IPS-20b (cell line): ENCODE measurements at regions not wholly inside any gene's neighbourhood (a gene's known extent, or its start where the extent isn't known, plus 50 kb on each side); places are given as distances from the start of the nearest gene placed in this dataset.
"Not testable (repeated sequence)": the region's sequence is repeated elsewhere in the genome, so short reads cannot be mapped to it uniquely, and the experiment has no call there.

ENCODE experiments used
- H3K27ac ChIP-seq: one replicate; pipeline ENCODE4 v1.5.1; 2013; ENCODE audit warnings: low read length
- H3K27me3 ChIP-seq: 2 replicates; pipeline ENCODE4 v1.6.1; 2013; ENCODE audit warnings: mild to moderate bottlenecking, low read length, inconsistent platforms; ENCODE audit not compliant: insufficient read depth
- H3K36me3 ChIP-seq: 2 replicates; pipeline ENCODE4 v1.6.1; 2013; ENCODE audit warnings: low read depth, mild to moderate bottlenecking, inconsistent platforms, low read length, moderate library complexity; ENCODE audit not compliant: insufficient read depth
- H3K4me1 ChIP-seq: 2 replicates; pipeline ENCODE4 v1.6.1; 2013; ENCODE audit warnings: mild to moderate bottlenecking, control low read depth, inconsistent platforms, low read length, moderate library complexity; ENCODE audit not compliant: insufficient read depth
- H3K4me3 ChIP-seq: 2 replicates; pipeline ENCODE4 v1.5.1; 2013; ENCODE audit warnings: mild to moderate bottlenecking, low read length, inconsistent platforms
- H3K9ac ChIP-seq: 2 replicates; pipeline ENCODE4 v1.6.1; 2013; ENCODE audit warnings: low read depth, mild to moderate bottlenecking, inconsistent platforms, low read length, moderate library complexity
- H3K9me3 ChIP-seq: 2 replicates; pipeline ENCODE4 v1.6.1; 2013; ENCODE audit warnings: mild to moderate bottlenecking, low read depth, low read length, inconsistent platforms; ENCODE audit not compliant: insufficient read depth

DNA sequence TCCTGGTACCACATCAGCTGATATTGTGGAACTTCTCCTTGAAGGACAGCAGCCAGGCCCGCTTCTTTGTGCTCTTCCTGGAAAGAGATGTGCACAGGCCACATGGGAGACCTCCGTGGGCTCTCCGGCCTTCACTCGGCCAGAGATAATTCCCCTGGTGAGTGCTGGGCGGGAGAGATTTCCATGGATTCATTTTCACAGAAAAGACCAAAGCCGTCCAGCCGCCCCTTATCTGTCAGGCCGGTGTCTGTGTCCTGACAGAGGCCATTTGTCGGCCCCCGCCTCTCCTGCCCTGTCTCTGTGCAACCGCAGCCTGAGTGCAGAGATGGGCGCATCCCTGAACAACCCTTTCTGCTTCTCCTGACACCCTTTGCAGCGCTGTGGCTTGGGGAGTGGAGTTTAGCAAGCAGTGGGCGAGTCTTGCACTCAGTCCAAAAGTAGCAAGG lies 197.9 kb downstream of the BANP start:
- H3K27ac ChIP-seq, H3K27me3 ChIP-seq, H3K4me1 ChIP-seq, H3K9me3 ChIP-seq, H3K9ac ChIP-seq, H3K36me3 ChIP-seq, H3K4me3 ChIP-seq: not testable (repeated sequence)

DNA sequence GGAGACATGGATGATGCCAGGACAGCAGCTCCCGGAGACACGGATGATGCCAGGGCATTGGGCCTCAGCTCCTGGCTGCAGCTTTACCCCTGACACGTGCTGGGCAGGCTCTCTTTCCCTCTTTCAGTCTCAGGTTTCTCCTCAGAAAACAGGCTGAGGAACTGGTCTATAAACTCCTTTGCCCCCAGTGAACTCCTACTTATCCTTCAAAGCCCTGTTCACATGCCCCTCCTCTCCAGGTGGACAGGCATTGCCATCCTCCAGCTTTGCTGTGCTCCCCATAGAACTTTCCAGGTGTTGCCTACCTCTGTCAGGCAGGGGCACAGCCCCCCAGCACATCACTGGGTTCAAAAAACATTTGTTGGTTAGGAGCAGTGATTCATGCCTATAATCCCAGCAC lies 198.4 kb downstream of the BANP start:
- not testable (repeated sequence) for H3K27me3 ChIP-seq, H3K36me3 ChIP-seq, H3K27ac ChIP-seq, H3K9ac ChIP-seq, H3K4me3 ChIP-seq, H3K9me3 ChIP-seq, H3K4me1 ChIP-seq

DNA sequence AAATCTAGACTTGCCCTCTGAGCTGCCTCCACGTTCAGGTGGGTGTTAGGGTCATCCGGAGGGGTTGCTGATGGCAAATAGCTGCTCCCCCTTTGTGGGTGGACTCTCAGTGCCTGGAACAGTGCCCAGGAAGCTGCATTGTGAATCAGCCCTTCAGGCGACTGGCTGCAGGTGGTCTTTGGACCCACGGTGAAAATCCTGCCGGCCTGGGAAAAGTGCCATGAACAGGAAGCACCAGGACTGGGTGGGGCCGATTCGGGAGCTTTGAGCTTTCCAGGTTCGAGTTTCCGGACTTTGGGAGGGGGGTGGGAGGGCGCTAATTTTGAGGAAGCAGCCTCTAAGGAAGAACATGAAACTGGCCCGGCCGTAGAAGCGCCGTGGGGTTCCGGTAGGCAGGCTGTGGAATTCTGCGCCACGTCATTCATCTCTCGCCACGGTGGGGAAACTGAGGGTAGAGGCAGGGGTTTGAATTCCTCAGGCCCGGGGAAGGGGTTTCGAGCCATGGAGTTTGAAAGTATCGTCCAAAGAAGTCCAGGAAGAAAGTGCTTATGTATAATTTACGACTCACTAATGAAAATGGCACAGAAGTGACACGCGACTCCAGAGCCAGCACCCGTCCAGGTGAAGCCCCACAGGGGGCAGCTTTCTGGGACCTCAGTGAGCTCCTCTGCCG lies 199.4 kb downstream of the BANP start:
- not testable (repeated sequence) for H3K9ac ChIP-seq, H3K27me3 ChIP-seq, H3K36me3 ChIP-seq, H3K27ac ChIP-seq, H3K4me1 ChIP-seq, H3K4me3 ChIP-seq, H3K9me3 ChIP-seq

DNA sequence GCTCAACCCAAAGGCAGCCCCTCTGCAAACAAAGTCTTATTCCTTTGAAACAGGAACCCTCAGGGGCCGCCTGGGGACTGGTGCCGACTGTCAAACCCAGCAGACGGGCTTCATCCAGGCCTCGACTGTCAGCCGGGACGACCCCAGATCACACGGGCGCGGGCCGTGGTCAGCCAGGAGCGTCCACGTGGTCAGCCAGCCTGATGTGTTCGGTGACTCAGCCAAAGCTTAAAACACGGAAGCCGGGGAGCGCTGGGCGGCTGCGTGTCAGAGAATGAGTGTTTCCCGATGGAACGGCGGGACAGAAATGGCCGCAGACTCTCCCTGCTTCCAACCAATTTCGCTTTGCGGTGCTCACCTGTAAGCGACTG lies 199.9 kb downstream of the BANP start:
- not testable (repeated sequence) for H3K4me1 ChIP-seq, H3K4me3 ChIP-seq, H3K27me3 ChIP-seq, H3K9ac ChIP-seq, H3K27ac ChIP-seq, H3K36me3 ChIP-seq, H3K9me3 ChIP-seq

DNA sequence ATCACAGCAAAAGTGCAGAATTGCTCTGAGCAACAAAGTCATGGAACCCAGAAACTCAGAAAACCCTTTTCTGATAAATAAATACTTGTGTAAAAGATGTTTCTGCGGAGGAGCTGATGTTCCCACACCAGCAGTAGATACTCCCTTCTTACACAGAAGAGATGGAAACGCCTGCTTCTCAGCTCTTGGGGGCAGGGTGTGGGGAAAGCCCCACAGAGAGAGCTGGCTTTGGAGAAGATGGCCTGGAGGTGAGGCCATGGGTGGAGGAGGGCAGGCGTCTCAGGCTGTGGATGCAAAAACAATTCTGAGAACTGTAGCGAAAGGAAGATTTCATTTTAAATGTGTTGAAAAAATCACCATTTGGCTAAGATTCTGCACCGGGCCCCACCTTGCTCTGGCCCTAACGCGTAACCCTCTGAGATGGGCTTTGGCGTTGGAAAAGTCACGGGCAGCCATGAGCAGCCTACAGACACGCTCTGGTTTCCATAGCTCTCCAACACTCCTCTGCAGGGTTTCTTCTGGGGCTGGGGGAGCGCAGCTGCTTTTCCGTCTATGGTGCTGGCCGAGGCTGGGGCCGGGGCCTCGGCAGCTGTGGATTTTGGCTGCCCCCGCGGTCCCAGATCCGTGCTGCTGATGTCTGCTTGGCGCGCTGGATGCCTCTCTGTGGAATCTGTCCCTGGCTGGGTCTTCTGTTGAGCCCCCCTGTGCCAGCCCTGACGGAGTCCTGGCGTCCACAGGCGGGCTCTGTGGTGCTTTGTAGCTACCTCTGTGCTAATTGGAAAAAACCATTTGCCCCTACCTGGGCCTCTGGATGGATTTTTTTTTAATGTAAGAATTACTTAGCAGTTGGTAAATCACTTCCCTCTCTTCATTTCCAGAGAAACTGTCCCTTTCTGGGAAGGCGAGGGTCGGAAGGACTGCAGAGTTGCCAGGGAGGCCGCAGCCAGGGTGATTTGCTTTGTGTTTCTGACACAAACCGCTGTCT lies 200.9 kb downstream of the BANP start:
- not testable (repeated sequence) for H3K4me3 ChIP-seq, H3K9me3 ChIP-seq, H3K36me3 ChIP-seq, H3K27me3 ChIP-seq, H3K27ac ChIP-seq, H3K4me1 ChIP-seq, H3K9ac ChIP-seq

DNA sequence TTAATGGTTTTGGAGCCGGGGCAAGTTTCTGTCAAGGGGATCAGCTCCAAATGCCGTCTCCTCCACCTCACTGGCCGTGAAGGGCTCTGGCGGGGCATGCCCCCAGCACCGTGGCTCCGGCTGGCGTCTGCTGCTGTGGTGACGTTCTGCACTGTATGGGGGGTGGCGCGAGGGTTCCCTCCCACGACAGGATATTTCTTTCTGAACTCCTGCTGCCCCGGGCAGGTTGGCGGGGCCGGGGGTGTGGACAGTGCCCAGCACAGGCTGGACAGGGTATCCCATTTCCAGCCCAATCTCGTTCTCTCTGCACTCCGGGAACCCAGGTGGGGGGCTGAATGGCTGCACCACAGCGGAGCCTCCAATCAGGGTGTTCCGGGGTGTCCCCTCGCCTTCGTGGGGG lies 201.6 kb downstream of the BANP start:
- H3K9ac ChIP-seq, H3K27ac ChIP-seq, H3K9me3 ChIP-seq, H3K27me3 ChIP-seq, H3K4me1 ChIP-seq, H3K36me3 ChIP-seq, H3K4me3 ChIP-seq: not testable (repeated sequence)

DNA sequence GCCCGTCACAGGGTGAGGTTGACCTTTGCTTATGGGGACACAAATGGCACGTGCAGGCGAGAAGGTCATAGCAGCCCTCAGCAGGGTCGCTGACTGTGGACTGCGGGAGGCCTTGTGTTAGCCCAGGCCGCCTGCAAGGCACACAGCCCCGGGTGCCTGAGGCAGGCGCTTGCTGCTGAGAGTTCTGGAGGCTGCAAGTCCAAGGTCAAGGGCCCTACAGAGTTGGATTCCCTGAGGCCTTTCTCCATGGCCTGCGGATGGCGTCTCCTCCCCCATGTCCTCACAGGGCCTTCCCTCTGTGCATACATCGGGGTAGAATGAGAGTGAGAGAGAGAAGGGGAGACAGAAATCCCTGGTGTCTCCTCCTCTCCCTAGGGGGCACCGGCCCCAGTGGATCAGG lies 202.3 kb downstream of the BANP start:
- not testable (repeated sequence) for H3K9me3 ChIP-seq, H3K27me3 ChIP-seq, H3K9ac ChIP-seq, H3K36me3 ChIP-seq, H3K4me3 ChIP-seq, H3K27ac ChIP-seq, H3K4me1 ChIP-seq

DNA sequence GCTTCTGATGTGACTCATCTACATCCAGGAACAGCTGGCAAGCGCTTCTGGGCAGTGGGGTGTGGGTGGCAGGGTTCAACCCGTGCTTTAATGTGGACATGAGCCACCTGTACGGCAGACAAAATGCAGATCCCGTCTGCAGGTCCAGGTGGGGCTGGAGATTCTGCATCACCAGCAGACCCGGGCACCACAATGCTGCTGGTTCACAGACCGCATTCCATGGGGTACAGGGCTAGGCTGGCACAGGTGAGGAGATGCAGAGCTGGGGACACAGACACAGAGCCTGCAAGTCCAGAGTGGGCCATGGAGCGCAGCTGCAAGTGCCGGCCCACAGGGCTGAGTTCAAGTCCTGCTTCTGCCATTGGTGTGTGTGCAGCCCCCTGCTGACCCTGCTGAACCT lies 203.7 kb downstream of the BANP start:
- H3K4me3 ChIP-seq, H3K36me3 ChIP-seq, H3K27ac ChIP-seq, H3K9ac ChIP-seq, H3K9me3 ChIP-seq, H3K4me1 ChIP-seq, H3K27me3 ChIP-seq: not testable (repeated sequence)

DNA sequence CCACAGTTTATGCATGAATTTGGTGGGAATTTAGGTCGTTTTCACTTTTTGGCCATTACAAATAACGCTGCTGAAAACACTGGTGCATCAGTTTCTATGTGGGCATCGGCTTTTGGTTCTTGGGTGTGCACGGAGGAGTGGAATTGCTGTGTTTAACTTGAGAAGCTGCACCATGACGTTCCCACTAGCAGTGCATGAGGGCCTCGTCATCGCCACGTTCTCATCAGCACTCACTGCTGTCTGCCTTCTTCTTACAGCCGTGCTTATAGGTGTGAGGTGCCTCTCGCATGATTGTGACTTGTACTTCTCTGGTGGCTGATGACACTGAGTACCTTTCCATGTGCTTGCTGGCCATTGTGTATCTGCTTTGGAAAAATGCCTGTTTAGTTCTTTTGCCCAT lies 204.4 kb downstream of the BANP start:
- H3K4me1 ChIP-seq, H3K27me3 ChIP-seq, H3K36me3 ChIP-seq, H3K27ac ChIP-seq, H3K9ac ChIP-seq, H3K4me3 ChIP-seq, H3K9me3 ChIP-seq: not testable (repeated sequence)

DNA sequence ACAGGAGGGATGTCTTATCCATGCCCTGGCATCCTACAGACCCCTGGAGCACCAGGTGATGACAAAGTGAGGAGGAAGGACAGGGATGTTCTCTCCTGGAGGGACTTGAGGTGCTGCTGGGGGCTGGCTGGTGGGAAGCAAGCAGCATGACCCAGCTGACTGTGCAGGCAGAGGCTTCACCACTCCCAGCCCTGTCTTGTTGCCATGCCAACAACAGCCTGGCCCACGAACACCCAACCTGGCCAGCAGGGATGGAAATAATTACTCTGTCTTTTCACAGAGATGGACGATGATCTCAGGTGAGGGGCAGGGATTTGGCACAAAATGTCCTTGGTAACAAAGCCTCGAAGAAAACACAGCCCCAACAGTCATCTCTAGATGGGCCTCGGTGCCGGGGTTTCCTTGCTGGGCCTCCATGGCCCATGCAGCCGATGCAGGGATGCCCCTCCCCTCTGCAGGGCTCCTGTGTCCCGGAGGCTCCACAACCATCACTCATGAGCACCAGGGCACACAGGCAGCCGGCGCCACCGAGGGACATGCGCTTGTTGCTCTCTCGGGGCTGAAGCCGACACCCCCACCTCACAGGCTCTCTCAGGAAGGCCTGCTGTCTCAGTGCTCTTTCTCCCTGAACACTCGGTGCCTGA lies 205.5 kb downstream of the BANP start:
- H3K27me3 ChIP-seq, H3K4me3 ChIP-seq, H3K36me3 ChIP-seq, H3K4me1 ChIP-seq, H3K9ac ChIP-seq, H3K27ac ChIP-seq, H3K9me3 ChIP-seq: not testable (repeated sequence)

DNA sequence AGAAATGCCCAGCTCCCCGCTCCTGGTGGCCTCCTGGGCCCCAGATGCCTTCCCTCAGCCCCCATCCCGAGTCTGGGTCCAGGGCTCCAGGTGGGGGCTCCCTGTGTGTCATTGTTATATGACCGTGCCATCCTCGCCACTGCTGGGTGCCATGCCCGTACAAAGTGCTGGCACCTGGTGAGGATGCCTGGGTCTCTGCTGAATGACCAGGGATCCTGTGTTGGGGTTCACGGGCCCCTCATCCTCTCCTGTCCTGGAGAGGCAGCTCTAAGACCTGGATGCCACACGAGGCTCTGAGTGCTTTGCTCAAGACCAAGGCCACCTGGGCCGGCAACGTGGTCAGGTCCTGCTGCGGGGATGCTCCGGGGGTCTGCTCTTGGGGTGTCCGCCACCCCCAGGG lies 206.5 kb downstream of the BANP start:
- H3K4me3 ChIP-seq, H3K9ac ChIP-seq, H3K27ac ChIP-seq, H3K36me3 ChIP-seq, H3K9me3 ChIP-seq, H3K27me3 ChIP-seq, H3K4me1 ChIP-seq: not testable (repeated sequence)
